GM21825 (cell line): ENCODE measurements at regions not wholly inside any gene's neighbourhood (a gene's known extent, or its start where the extent isn't known, plus 50 kb on each side); places are given as distances from the start of the nearest gene placed in this dataset.

Experiments used
- ATAC-seq: cut with Tn5 transposase; IDR thresholded peaks from one replicate; pipeline ENCODE4 v1.9.1; 2021; ENCODE audit warnings: mild to moderate bottlenecking, moderate library complexity; ENCODE audit not compliant: unreplicated experiment

- ATAC-seq, result no peak
Observed at GRCh38 chr6:127032971-127033370, 85.5 kb upstream of the RSPO3 start.

GRCh38 chr6:127051571-127052260 lies 66.8 kb upstream of the RSPO3 start:
- ATAC-seq, result no peak

GRCh38 chr6:127053032-127053874 lies 65.2 kb upstream of the RSPO3 start:
- no peak for ATAC-seq

- no peak for ATAC-seq
Observed at GRCh38 chr6:127053875-127054235, 64.6 kb upstream of the RSPO3 start.

- no peak for ATAC-seq
Observed at GRCh38 chr6:127058027-127058426, 60.4 kb upstream of the RSPO3 start.

- ATAC-seq, result no peak
Observed at GRCh38 chr6:127058936-127059335, 59.5 kb upstream of the RSPO3 start.
